ENCODE measurements at regions not wholly inside any gene's neighbourhood (a gene's known extent, or its start where the extent isn't known, plus 50 kb on each side); places are given as distances from the start of the nearest gene placed in this dataset.

DNA sequence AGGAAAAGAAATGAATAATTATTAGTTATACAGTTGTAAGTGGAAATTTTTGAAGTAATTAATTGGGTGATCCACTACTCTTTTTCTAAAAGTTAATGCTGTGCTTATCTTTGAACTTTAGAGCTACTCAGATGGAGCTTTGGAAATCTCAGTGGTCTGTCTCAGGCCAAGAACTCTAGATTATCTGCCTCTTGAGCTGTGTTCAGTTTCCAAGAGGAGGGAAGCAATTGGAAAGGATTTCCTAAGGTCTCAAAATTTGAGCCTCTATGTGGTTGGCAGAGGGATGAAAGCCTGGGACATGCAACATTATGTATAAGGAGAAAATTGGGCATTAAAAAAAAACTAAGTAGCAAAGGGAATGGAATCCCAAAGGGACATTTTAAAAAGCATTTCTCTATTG, 334.0 kb upstream of the PRICKLE1 start:
- TF ChIP-seq EZH2phosphoT487 (IDR thresholded peaks at IDR 0.05) = no peak
- TF ChIP-seq, protein P1, sequence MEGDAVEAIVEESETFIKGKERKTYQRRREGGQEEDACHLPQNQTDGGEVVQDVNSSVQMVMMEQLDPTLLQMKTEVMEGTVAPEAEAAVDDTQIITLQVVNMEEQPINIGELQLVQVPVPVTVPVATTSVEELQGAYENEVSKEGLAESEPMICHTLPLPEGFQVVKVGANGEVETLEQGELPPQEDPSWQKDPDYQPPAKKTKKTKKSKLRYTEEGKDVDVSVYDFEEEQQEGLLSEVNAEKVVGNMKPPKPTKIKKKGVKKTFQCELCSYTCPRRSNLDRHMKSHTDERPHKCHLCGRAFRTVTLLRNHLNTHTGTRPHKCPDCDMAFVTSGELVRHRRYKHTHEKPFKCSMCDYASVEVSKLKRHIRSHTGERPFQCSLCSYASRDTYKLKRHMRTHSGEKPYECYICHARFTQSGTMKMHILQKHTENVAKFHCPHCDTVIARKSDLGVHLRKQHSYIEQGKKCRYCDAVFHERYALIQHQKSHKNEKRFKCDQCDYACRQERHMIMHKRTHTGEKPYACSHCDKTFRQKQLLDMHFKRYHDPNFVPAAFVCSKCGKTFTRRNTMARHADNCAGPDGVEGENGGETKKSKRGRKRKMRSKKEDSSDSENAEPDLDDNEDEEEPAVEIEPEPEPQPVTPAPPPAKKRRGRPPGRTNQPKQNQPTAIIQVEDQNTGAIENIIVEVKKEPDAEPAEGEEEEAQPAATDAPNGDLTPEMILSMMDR (IDR thresholded peaks at IDR 0.05) = no peak
- TF ChIP-seq EZH2 (IDR thresholded peaks at IDR 0.05) = no peak
